Breast epithelium (tissue), 4 donors: ENCODE measurements at regions not wholly inside any gene's neighbourhood (a gene's known extent, or its start where the extent isn't known, plus 50 kb on each side); places are given as distances from the start of the nearest gene placed in this dataset.

Experiments used
- DNase-seq, 2 donors: peaks; one replicate each; pipeline ENCODE4 v3.0.0-alpha.2; 2019; ENCODE audit warnings: low spot score in 2 of 2
- H3K27ac ChIP-seq, 2 donors: fragments of 200-600 bp; sonication (generic) in 1 of 2; one replicate each; pipeline ENCODE4 v1.5.1; 2016 to 2019; ENCODE audit warnings: mild to moderate bottlenecking in 1 of 2
- H3K27me3 ChIP-seq, 2 donors: fragments of 200-600 bp; sonication (generic) in 1 of 2; one replicate each; pipeline versions ENCODE4 v1.5.1 to v1.6.0; 2017 to 2019; ENCODE audit warnings: control low read depth in 1 of 2, mild to moderate bottlenecking in 1 of 2
- H3K36me3 ChIP-seq: fragments of 200-600 bp; one replicate; pipeline ENCODE4 v1.5.1; 2019
- H3K4me1 ChIP-seq, 2 donors: fragments of 200-600 bp; sonication (generic); one replicate each; pipeline ENCODE4 v1.5.1; 2016 to 2019; ENCODE audit warnings: control low read depth in 1 of 2
- H3K4me3 ChIP-seq, 3 donors: fragments of 200-600 bp; sonication (generic); 1 replicate in 2 of 3; 2 replicates in 1 of 3; pipeline ENCODE4 v1.5.1; 2016 to 2019; ENCODE audit warnings: mild to moderate bottlenecking in 3 of 3, moderate library complexity in 2 of 3
- H3K9me3 ChIP-seq, 2 donors: fragments of 200-600 bp; sonication (generic) in 1 of 2; one replicate each; pipeline ENCODE4 v1.5.1; 2016 to 2019; ENCODE audit warnings: control low read depth in 1 of 2
- CTCF ChIP-seq, 3 donors: fragments of 450-650 bp; IDR thresholded peaks; one replicate each; pipeline ENCODE4 v1.5.1; 2016 to 2017; ENCODE audit warnings: antibody characterized with exemption in 3 of 3, mild to moderate bottlenecking in 3 of 3, moderate library complexity in 3 of 3
- POLR2A ChIP-seq: fragments of 450-650 bp; IDR thresholded peaks from one replicate; pipeline ENCODE4 v1.6.1; 2016; ENCODE audit warnings: antibody characterized with exemption, mild to moderate bottlenecking, moderate library complexity
- POLR2AphosphoS5 ChIP-seq, 3 donors: sonication (generic); formaldehyde crosslinking; IDR thresholded peaks; one replicate each; pipeline ENCODE4 v1.6.1; 2017; ENCODE audit warnings: antibody characterized with exemption in 3 of 3
- intact Hi-C: fragments of 100-400 bp; cut with DNase I; formaldehyde crosslinking; loops from one replicate; pipeline ENCODE4 v1.15.1; 2023; ENCODE audit warnings: low total_unique reads

DNA sequence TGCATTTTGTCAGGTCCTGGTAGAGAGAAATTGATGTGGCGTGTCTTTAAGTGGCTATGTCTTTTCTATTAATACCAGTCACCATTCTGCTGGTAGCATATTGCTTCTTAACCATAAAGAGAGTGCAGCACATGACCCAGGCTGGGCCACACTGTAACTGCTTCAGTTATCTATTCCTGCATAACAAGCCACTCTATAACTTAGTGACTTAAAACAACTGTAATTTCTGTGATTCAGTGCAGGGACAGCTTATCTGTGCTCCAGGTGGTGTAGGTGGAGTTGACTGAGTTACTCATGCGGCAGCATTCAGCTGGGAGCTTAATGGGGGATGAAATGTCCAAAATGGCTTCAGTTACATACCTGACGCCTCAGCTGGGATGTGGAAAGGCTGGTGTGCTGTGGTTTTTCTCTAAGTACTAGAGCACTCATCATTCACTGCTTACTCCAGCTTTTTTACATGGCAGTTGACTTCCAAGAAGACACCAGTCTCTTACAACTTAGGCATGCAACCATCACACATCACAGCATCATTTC is 742.4 kb downstream of the SATB2 start:
- Histone ChIP-seq H3K4me1 (no peaks in the 10 kb centered on the region), H3K27ac (no peak overlapping the region), H3K27me3 (no peaks in the 10 kb centered on the region), H3K36me3 (no peaks in the 10 kb centered on the region), H3K9me3 (no peaks in the 10 kb centered on the region), H3K4me3 (no peak overlapping the region)
- intact Hi-C loops = no loop called here
- TF ChIP-seq CTCF (IDR thresholded peaks at IDR 0.05) = no peak
- no peak for TF ChIP-seq POLR2A
- TF ChIP-seq POLR2AphosphoS5 (IDR thresholded peaks at IDR 0.05) = no peak
- DNase-seq = no peak

DNA sequence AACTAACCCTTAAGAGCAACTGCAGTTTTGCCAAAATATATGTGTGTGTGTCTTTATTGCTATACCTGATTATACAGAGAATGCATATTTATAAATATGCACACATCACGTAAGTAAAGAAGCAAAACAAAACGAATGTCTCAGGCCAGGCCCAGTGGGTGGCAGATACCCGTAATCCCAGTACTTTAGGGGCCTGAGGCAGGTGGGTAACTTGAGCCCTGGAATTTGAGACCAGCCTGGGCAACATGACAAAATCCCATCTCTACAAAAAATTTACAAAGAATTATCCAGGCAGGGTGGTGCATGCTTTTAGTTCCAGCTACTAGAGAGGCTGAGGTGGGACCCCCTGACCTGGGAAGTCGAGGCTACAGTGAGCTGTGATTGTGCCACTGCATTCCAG is 745.3 kb downstream of the SATB2 start:
- Histone ChIP-seq H3K4me1 (no peaks in the 10 kb centered on the region), H3K4me3 (no peak overlapping the region), H3K27ac (no peak overlapping the region), H3K27me3 (no peaks in the 10 kb centered on the region), H3K36me3 (no peaks in the 10 kb centered on the region), H3K9me3 (no peaks in the 10 kb centered on the region)
- no peak for DNase-seq
- no peak for TF ChIP-seq CTCF (IDR thresholded peaks at IDR 0.05)
- TF ChIP-seq POLR2AphosphoS5 (IDR thresholded peaks at IDR 0.05) = no peak
- TF ChIP-seq POLR2A = no peak
- intact Hi-C loops = no loop called here

GRCh38 chr2:198711484-198711883 is 746.3 kb downstream of the SATB2 start:
- TF ChIP-seq POLR2AphosphoS5 (IDR thresholded peaks at IDR 0.05) (no peak), CTCF (IDR thresholded peaks at IDR 0.05) (no peak), POLR2A (no peak)
- Histone ChIP-seq H3K4me3 (no peak overlapping the region), H3K36me3 (no peaks in the 10 kb centered on the region), H3K27me3 (no peaks in the 10 kb centered on the region), H3K9me3 (no peaks in the 10 kb centered on the region), H3K4me1 (no peaks in the 10 kb centered on the region), H3K27ac (no peak overlapping the region)
- intact Hi-C loops = no loop called here
- DNase-seq = no peak

- no peak for DNase-seq
- intact Hi-C loops = no loop called here
- Histone ChIP-seq H3K4me3 (no peak overlapping the region), H3K36me3 (no peaks in the 10 kb centered on the region), H3K27ac (no peak overlapping the region), H3K4me1 (no peaks in the 10 kb centered on the region), H3K27me3 (no peaks in the 10 kb centered on the region), H3K9me3 (no peaks in the 10 kb centered on the region)
- TF ChIP-seq POLR2A = no peak
- TF ChIP-seq POLR2AphosphoS5 (IDR thresholded peaks at IDR 0.05) = no peak
- no peak for TF ChIP-seq CTCF (IDR thresholded peaks at IDR 0.05)
These were observed 747.2 kb downstream of the SATB2 start for GRCh38 chr2:198710562-198710961.

GRCh38 chr2:198706476-198707082 is 751.2 kb downstream of the SATB2 start:
- TF ChIP-seq POLR2A (no peak), POLR2AphosphoS5 (IDR thresholded peaks at IDR 0.05) (no peak), CTCF (IDR thresholded peaks at IDR 0.05) (no peak)
- intact Hi-C loops = no loop called here
- no peak overlapping the region for H3K4me3 ChIP-seq
- H3K9me3 ChIP-seq = no peaks in the 10 kb centered on the region
- no peaks in the 10 kb centered on the region for H3K36me3 ChIP-seq
- H3K4me1 ChIP-seq = no peaks in the 10 kb centered on the region
- no peak overlapping the region for H3K27ac ChIP-seq
- DNase-seq = no peak
- no peaks in the 10 kb centered on the region for H3K27me3 ChIP-seq
